ENCODE measurements at regions not wholly inside any gene's neighbourhood (a gene's known extent, or its start where the extent isn't known, plus 50 kb on each side); places are given as distances from the start of the nearest gene placed in this dataset.
"Not testable (repeated sequence)": the region's sequence is repeated elsewhere in the genome, so short reads cannot be mapped to it uniquely, and the experiment has no call there.

- CTCF ChIA-PET; DNase-seq (ENCODE audit: low spot score); POLR2A ChIA-PET (ENCODE audit: low non-redundant PET); H3K27ac ChIP-seq: not testable (repeated sequence)
These were observed 52.3 kb upstream of the MAN1A2 start for GRCh38 chr1:117314951-117315350.

- ChIA-PET POLR2A (ENCODE audit: low non-redundant PET) (no interaction called here), CTCF (interaction anchor here (0.5 kb wide), 1 partner anchor 142 kb away, joined by 5 read pairs; no protein-coding TSS in a partner anchor)
- TF ChIP-seq, protein P1, sequence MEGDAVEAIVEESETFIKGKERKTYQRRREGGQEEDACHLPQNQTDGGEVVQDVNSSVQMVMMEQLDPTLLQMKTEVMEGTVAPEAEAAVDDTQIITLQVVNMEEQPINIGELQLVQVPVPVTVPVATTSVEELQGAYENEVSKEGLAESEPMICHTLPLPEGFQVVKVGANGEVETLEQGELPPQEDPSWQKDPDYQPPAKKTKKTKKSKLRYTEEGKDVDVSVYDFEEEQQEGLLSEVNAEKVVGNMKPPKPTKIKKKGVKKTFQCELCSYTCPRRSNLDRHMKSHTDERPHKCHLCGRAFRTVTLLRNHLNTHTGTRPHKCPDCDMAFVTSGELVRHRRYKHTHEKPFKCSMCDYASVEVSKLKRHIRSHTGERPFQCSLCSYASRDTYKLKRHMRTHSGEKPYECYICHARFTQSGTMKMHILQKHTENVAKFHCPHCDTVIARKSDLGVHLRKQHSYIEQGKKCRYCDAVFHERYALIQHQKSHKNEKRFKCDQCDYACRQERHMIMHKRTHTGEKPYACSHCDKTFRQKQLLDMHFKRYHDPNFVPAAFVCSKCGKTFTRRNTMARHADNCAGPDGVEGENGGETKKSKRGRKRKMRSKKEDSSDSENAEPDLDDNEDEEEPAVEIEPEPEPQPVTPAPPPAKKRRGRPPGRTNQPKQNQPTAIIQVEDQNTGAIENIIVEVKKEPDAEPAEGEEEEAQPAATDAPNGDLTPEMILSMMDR (conservative IDR thresholded peaks at IDR 0.05; ENCODE audit: low read depth) = no peak
These were observed 53.7 kb upstream of the MAN1A2 start for GRCh38 chr1:117313555-117313954.

DNA sequence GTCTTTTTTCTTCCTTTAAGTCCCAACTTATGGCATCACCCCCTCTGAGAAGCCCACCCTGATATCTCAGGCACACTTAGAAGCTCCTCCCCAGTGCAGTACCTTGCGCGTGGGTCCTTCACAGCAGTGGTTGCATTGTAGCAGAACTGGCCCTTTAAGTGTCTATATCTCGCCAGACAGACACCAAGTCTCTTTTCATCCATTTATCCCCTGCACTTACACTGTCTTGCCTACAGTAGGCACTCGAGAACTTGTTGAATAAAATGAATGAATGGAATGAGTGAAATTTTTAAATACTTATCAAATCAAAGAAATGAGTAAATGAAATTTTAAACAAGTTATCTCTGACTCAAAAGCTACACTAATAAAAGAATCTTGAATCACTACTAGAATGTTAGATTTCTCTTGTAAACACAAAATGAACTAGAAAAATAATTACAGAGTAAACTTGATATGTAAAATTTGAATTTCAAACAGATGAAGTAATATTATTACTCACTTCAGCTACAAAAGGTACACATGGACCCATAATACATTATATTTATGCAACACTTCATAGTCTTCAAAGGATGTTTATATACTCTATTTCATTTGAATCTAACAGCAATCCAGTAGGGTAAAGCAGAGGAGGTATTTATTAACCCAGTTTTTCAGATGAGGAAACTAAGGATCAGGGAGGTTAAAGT lies 54.7 kb upstream of the MAN1A2 start:
- peak; percentile 14 for DNase-seq (ENCODE audit: low spot score)
- POLR2A ChIA-PET (ENCODE audit: low non-redundant PET) = no interaction called here
- TF ChIP-seq, protein P1 (conservative IDR thresholded peaks at IDR 0.05; ENCODE audit: low read depth) = 0 out of 2 replicates have a peak, but pooled peaks have one; percentile 24
- CTCF ChIA-PET = no interaction called here
- H3K27ac ChIP-seq = no peak overlapping the region

More at GRCh38 chr1:117313555-117313954, 53.7 kb upstream of the MAN1A2 start:
- no peak for DNase-seq (ENCODE audit: low spot score)
- no peak overlapping the region for H3K27ac ChIP-seq

DNA sequence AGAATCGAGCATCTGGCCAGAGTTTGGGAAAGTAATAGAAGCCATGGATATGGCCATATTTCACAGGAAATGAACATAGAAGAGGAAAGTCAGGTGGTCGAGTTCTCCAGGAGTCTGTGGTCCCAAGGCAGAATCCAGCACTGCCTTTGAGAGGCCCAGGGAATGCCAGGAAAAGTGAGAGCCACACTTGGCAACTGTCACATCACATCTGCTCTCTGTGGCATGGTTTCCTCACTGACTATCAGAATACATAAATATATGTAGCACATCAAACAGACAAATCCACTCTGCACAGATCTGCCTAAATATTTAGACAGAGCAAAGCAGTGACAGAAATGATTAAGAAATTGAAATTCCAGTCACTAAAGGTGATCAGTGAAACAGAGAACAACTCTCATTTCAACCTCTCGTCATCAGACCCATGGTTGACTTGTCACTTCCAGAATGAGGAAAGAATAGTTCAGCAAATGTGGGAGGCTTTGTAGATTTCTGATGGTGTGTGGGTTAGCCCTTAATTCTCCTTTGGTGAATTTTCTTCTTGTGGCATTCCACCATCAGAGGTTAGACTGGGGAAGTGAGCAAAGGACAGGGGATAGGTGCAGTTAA lies 58.8 kb upstream of the MAN1A2 start:
- ChIA-PET POLR2A (ENCODE audit: low non-redundant PET) (no interaction called here), CTCF (no interaction called here)
- no peak overlapping the region for H3K27ac ChIP-seq
- TF ChIP-seq, protein P1 (conservative IDR thresholded peaks at IDR 0.05; ENCODE audit: low read depth) = no peak
- DNase-seq (ENCODE audit: low spot score) = no peak

- no peak for DNase-seq (ENCODE audit: low spot score)
- H3K27ac ChIP-seq = no peak overlapping the region
- ChIA-PET CTCF (interaction anchor here (0.7 kb wide), 1 partner anchor 453 kb away, joined by 3 read pairs; no protein-coding TSS in a partner anchor), POLR2A (ENCODE audit: low non-redundant PET) (no interaction called here)
- TF ChIP-seq, protein P1 (conservative IDR thresholded peaks at IDR 0.05; ENCODE audit: low read depth) = no peak
These were observed 65.3 kb upstream of the MAN1A2 start for GRCh38 chr1:117301901-117302300.

DNA sequence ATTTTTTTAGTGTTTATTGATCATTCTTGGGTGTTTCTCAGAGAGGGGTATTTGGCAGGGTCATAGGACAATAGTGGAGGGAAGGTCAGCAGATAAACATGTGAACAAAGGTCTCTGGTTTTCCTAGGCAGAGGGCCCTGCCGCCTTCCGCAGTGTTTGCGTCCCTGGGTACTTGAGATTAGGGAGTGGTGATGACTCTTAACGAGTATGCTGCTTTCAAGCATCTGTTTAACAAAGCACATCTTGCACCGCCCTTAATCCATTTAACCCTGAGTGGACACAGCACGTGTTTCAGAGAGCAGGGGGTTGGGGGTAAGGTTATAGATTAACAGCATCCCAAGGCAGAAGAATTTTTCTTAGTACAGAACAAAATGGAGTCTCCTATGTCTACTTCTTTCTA lies 67.1 kb upstream of the MAN1A2 start:
- CTCF ChIA-PET = not testable (repeated sequence)

DNA sequence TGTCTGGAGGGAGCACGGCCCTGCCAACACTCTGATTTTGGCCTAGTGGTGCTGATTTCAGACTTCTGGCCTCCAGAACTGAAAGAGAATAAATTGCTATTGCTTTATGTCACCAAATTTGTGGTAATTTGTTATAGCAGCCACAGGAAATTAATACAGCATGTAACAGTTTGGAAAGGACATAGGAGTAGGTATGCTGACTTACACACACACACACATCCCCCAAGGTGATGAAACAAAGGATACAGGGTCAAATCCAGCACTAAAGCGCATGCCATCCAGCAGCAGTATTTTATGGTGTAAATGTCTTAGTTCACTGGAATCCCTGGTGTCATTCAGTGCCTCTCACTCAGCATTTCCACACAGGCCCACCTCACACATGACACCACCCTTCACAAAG lies 72.2 kb upstream of the MAN1A2 start:
- TF ChIP-seq, protein P1 (conservative IDR thresholded peaks at IDR 0.05; ENCODE audit: low read depth) = no peak
- DNase-seq (ENCODE audit: low spot score) = no peak
- H3K27ac ChIP-seq = no peak overlapping the region
- ChIA-PET CTCF (interaction anchor here (0.7 kb wide), 1 partner anchor 10 kb away, joined by 3 read pairs; no protein-coding TSS in a partner anchor), POLR2A (ENCODE audit: low non-redundant PET) (no interaction called here)

More for the DNA sequence above, 67.1 kb upstream of the MAN1A2 start:
- POLR2A ChIA-PET (ENCODE audit: low non-redundant PET); H3K27ac ChIP-seq; DNase-seq (ENCODE audit: low spot score): not testable (repeated sequence)

Data from RWPE1 (cell line).